Cardiac muscle cell (in vitro differentiated cells and primary cell): ENCODE measurements at regions not wholly inside any gene's neighbourhood (a gene's known extent, or its start where the extent isn't known, plus 50 kb on each side); places are given as distances from the start of the nearest gene placed in this dataset.

ENCODE experiments used
- DNase-seq, 2 donors: peaks; one replicate each; pipeline versions ENCODE4 v3.0.0 to v3.0.0-alpha.2; 2010 to 2017; ENCODE audit warnings: low read depth in 1 of 2, low spot score in 1 of 2
- H3K27ac ChIP-seq: fragments of 200-600 bp; sonication (generic); 2 replicates; pipeline ENCODE4 v1.5.1; 2016
- H3K27me3 ChIP-seq: fragments of 200-600 bp; sonication (generic); 2 replicates; pipeline ENCODE4 v1.6.0; 2016; ENCODE audit warnings: control low read depth
- H3K36me3 ChIP-seq: fragments of 200-600 bp; sonication (generic); 2 replicates; pipeline ENCODE4 v1.5.1; 2016; ENCODE audit warnings: control low read depth
- H3K4me1 ChIP-seq: fragments of 200-600 bp; sonication (generic); 2 replicates; pipeline ENCODE4 v1.8.1; 2017; ENCODE audit warnings: low read depth, mild to moderate bottlenecking, mixed run types
- H3K4me3 ChIP-seq: fragments of 200-600 bp; sonication (generic); 2 replicates; pipeline ENCODE4 v1.5.1; 2016; ENCODE audit warnings: mild to moderate bottlenecking
- H3K9me3 ChIP-seq: fragments of 200-600 bp; sonication (generic); 2 replicates; pipeline ENCODE4 v1.5.1; 2017; ENCODE audit warnings: low read depth, mild to moderate bottlenecking, control low read depth
- CTCF ChIP-seq: IDR thresholded peaks from 2 replicates; pipeline ENCODE4 v1.5.1; 2012; ENCODE audit warnings: low read depth, mild to moderate bottlenecking, low read length

- DNase-seq, result no peak
- H3K27ac ChIP-seq, result no peak overlapping the region
- H3K4me1 ChIP-seq, result no peaks in the 10 kb centered on the region
- no peak overlapping the region for H3K4me3 ChIP-seq
- no peaks in the 10 kb centered on the region for H3K36me3 ChIP-seq
- no peaks in the 10 kb centered on the region for H3K9me3 ChIP-seq
- TF ChIP-seq CTCF, result no peak
- no peaks in the 10 kb centered on the region for H3K27me3 ChIP-seq
Measured at GRCh38 chr9:27770541-27770940, 197.3 kb upstream of the C9orf72 start.

- TF ChIP-seq CTCF, result no peak
- Histone ChIP-seq H3K9me3 (no peaks in the 10 kb centered on the region), H3K4me3 (no peak overlapping the region), H3K36me3 (no peaks in the 10 kb centered on the region), H3K27ac (no peak overlapping the region), H3K27me3 (no peaks in the 10 kb centered on the region), H3K4me1 (no peaks in the 10 kb centered on the region)
- DNase-seq, result peak in 1 of 2 donors; percentile 79
Measured at GRCh38 chr9:27771803-27772545, 198.7 kb upstream of the C9orf72 start.

DNA sequence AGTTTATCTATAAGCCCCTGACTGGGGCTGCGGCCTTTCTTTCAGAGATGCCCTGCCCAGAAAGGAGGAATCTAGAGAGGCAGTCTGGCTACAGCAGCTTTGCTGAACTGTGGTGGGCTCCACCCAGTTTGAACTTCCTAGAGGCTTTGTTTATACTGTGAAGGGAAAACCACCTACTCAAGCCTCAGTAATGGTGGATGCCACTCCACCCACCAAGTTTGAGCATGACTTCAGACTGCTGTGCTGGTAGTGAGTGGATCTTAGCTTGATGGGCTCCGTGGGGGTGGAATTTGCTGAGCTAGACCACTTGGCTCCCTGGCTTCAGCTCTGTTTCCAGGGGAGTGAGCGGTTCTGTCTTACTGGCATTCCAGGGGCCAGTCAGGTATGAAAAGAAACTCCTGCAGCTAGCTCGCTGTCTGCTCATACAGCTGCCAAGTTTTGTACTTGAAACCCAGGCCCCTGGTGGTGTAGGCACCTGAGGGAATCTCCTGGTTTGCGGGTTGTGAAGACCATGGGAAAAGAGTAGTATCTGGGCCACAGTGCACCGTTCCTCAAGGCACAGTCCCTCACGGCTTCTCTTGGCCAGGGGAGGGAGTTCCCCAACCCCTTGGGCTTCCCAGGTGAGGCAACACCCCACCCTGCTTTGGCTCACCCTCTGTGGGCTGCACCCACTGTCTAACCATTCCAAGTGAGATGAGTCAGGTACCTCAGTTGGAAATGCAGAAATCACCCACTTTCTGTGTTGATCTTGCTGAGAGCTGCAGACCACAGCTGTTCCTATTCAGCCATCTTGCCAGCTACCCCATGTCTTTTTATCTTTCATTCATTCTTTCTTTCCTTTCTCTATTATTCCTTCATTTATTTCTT lies 211.8 kb upstream of the C9orf72 start:
- H3K4me1 ChIP-seq, result no peaks in the 10 kb centered on the region
- peak in 1 of 2 donors; percentile 11 for DNase-seq
- H3K4me3 ChIP-seq, result no peak overlapping the region
- H3K36me3 ChIP-seq, result no peaks in the 10 kb centered on the region
- TF ChIP-seq CTCF, result no peak
- H3K27me3 ChIP-seq, result no peaks in the 10 kb centered on the region
- H3K9me3 ChIP-seq, result no peaks in the 10 kb centered on the region
- H3K27ac ChIP-seq, result no peak overlapping the region

- no peak overlapping the region for H3K27ac ChIP-seq
Measured at GRCh38 chr9:27785714-27786100, 212.4 kb upstream of the C9orf72 start.

DNA sequence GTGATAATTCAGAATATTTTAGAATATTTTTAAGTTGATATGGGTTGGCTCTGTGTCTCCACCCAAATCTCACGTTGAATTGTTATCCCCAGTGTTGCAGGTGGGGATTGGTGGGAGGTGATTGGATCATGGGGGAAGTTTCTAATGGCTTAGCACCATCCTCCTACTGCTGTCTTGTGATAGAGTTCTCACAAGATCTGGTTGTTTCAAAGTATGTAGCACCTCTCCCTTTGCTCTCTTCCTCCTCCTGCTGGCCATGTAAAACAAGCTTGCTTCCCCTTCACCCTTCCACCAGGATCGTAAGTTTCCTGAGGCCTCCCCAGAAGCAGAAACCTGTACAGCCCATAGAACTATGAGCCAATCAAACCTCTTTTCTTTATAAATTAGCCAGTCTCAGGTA lies 214.6 kb upstream of the C9orf72 start:
- Histone ChIP-seq H3K9me3 (no peaks in the 10 kb centered on the region), H3K27ac (no peak overlapping the region)
- peak in 1 of 2 donors; percentile 50 for DNase-seq

More at GRCh38 chr9:27785714-27786100, 212.4 kb upstream of the C9orf72 start:
- H3K9me3 ChIP-seq, result no peaks in the 10 kb centered on the region
- no peaks in the 10 kb centered on the region for H3K27me3 ChIP-seq
- DNase-seq, result peak in 1 of 2 donors; percentile 56
- H3K4me3 ChIP-seq, result no peak overlapping the region
- no peaks in the 10 kb centered on the region for H3K4me1 ChIP-seq
- no peaks in the 10 kb centered on the region for H3K36me3 ChIP-seq
- no peak for TF ChIP-seq CTCF

More for the DNA sequence above, 214.6 kb upstream of the C9orf72 start:
- no peaks in the 10 kb centered on the region for H3K27me3 ChIP-seq
- no peaks in the 10 kb centered on the region for H3K36me3 ChIP-seq
- TF ChIP-seq CTCF, result peak; percentile 50
- H3K4me3 ChIP-seq, result no peak overlapping the region
- H3K4me1 ChIP-seq, result no peaks in the 10 kb centered on the region
